Neural progenitor cell (in vitro differentiated cells): ENCODE measurements at regions not wholly inside any gene's neighbourhood (a gene's known extent, or its start where the extent isn't known, plus 50 kb on each side); places are given as distances from the start of the nearest gene placed in this dataset.

Experiments
- DNase-seq: peaks from one replicate; pipeline ENCODE4 v3.0.0-alpha.2; 2016; ENCODE audit warnings: low spot score
- H2AFZ ChIP-seq: fragments of 200-600 bp; sonication (generic); replicated peaks from 2 replicates; pipeline ENCODE4 v1.6.1; 2016; ENCODE audit warnings: antibody characterized with exemption
- H3F3A ChIP-seq: fragments of 200-600 bp; sonication (generic); 2 replicates; pipeline ENCODE4 v1.6.1; 2016; ENCODE audit warnings: antibody characterized with exemption, low read depth
- H3K27ac ChIP-seq: fragments of 200-600 bp; sonication (generic); 2 replicates; pipeline ENCODE4 v1.5.1; 2016; ENCODE audit warnings: mild to moderate bottlenecking
- H3K27me3 ChIP-seq: fragments of 200-600 bp; sonication (generic); 2 replicates; pipeline ENCODE4 v1.6.1; 2016; ENCODE audit warnings: mild to moderate bottlenecking, moderate library complexity
- H3K36me3 ChIP-seq: fragments of 200-600 bp; sonication (generic); 2 replicates; pipeline ENCODE4 v1.5.1; 2016
- H3K4me1 ChIP-seq: fragments of 200-600 bp; sonication (generic); 2 replicates; pipeline ENCODE4 v1.6.1; 2016; ENCODE audit warnings: mixed run types
- H3K4me2 ChIP-seq: fragments of 200-600 bp; sonication (generic); 2 replicates; pipeline ENCODE4 v1.6.1; 2016
- H3K4me3 ChIP-seq: fragments of 200-600 bp; sonication (generic); 2 replicates; pipeline ENCODE4 v1.5.1; 2016
- H3K79me2 ChIP-seq: fragments of 200-600 bp; sonication (generic); 2 replicates; pipeline ENCODE4 v1.6.1; 2016; ENCODE audit warnings: low read depth
- H3K9ac ChIP-seq: fragments of 200-600 bp; sonication (generic); 2 replicates; pipeline ENCODE4 v1.6.1; 2016
- H3K9me3 ChIP-seq: fragments of 200-600 bp; sonication (generic); 2 replicates; pipeline ENCODE4 v1.5.1; 2016; ENCODE audit warnings: low read depth
- H4K20me1 ChIP-seq: fragments of 200-600 bp; sonication (generic); 2 replicates; pipeline ENCODE4 v1.6.1; 2016; ENCODE audit warnings: low read depth
- H3K27ac Mint-ChIP-seq: 3 replicates; pipeline ENCODE4 v1.8.0; 2021; ENCODE audit warnings: mixed read lengths
- H3K27me3 Mint-ChIP-seq: 2 replicates; pipeline ENCODE4 v1.8.0; 2022; ENCODE audit warnings: low read depth, mild to moderate bottlenecking, inconsistent platforms, moderate library complexity, mixed read lengths; ENCODE audit not compliant: insufficient read depth
- H3K36me3 Mint-ChIP-seq: 3 replicates; pipeline ENCODE4 v1.8.0; 2021; ENCODE audit warnings: mixed read lengths
- H3K4me1 Mint-ChIP-seq: 3 replicates; pipeline ENCODE4 v1.8.0; 2021; ENCODE audit warnings: mixed read lengths
- H3K4me3 Mint-ChIP-seq: 3 replicates; pipeline ENCODE4 v1.8.0; 2021; ENCODE audit warnings: mild to moderate bottlenecking, moderate library complexity, mixed read lengths
- H3K9me3 Mint-ChIP-seq: 3 replicates; pipeline ENCODE4 v1.8.0; 2020; ENCODE audit warnings: mixed read lengths
- EZH2 ChIP-seq: fragments of 200-600 bp; sonication (generic); IDR thresholded peaks from 2 replicates; pipeline ENCODE4 v1.6.1; 2017; ENCODE audit warnings: antibody characterized with exemption, mild to moderate bottlenecking, moderate library complexity
- EZH2phosphoT487 ChIP-seq: fragments of 200-600 bp; sonication (generic); IDR thresholded peaks from 2 replicates; pipeline ENCODE4 v1.6.1; 2017; ENCODE audit warnings: antibody characterized with exemption
- TF ChIP-seq, protein P1 (sequence below): fragments of 200-600 bp; sonication (generic); IDR thresholded peaks from 2 replicates; pipeline ENCODE4 v1.5.1; 2017; ENCODE audit warnings: antibody characterized with exemption, mild to moderate bottlenecking

- Histone ChIP-seq H3K79me2 (no peaks in the 10 kb centered on the region), H3K27me3 (no peaks in the 10 kb centered on the region), H3K4me3 (no peak overlapping the region), H3K9me3 (no peaks in the 10 kb centered on the region), H3K27ac (no peak overlapping the region), H3K36me3 (no peaks in the 10 kb centered on the region), H3K9ac (no peak overlapping the region), H2AFZ (no peak overlapping the region), H3F3A (no peaks in the 10 kb centered on the region), H3K4me2 (no peak overlapping the region), H3K4me1 (no peaks in the 10 kb centered on the region), H4K20me1 (no peaks in the 10 kb centered on the region)
- DNase-seq = no peak
- Mint-ChIP-seq H3K27me3 (no peaks in the 10 kb centered on the region), H3K4me3 (no peak overlapping the region), H3K27ac (no peak overlapping the region), H3K9me3 (no peaks in the 10 kb centered on the region), H3K36me3 (no peaks in the 10 kb centered on the region), H3K4me1 (no peaks in the 10 kb centered on the region)
- no peak for TF ChIP-seq EZH2
- no peak for TF ChIP-seq EZH2phosphoT487
- TF ChIP-seq, protein P1, sequence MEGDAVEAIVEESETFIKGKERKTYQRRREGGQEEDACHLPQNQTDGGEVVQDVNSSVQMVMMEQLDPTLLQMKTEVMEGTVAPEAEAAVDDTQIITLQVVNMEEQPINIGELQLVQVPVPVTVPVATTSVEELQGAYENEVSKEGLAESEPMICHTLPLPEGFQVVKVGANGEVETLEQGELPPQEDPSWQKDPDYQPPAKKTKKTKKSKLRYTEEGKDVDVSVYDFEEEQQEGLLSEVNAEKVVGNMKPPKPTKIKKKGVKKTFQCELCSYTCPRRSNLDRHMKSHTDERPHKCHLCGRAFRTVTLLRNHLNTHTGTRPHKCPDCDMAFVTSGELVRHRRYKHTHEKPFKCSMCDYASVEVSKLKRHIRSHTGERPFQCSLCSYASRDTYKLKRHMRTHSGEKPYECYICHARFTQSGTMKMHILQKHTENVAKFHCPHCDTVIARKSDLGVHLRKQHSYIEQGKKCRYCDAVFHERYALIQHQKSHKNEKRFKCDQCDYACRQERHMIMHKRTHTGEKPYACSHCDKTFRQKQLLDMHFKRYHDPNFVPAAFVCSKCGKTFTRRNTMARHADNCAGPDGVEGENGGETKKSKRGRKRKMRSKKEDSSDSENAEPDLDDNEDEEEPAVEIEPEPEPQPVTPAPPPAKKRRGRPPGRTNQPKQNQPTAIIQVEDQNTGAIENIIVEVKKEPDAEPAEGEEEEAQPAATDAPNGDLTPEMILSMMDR = no peak
Measured at GRCh38 chr12:58387199-58387598, 445.8 kb downstream of the ATP23 start.

DNA sequence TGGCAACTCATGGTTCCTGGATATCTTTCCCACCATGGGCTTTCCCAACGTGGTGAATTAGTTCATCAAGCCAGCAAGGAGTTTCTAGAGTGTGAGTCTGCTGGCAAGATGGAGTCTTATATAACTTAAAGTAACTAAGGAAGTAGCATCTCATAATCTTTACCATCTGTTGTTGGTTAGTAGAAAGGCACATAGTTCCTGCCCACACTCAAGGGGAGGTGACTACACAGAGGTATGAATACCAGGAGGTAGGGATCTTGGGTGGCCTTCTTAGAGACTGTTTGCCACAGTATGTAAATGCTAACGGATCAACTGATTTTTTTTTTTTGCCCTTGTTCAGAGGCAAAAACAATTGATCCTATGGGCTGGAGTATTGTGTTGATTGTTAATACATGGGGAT, 446.9 kb downstream of the ATP23 start:
- Histone ChIP-seq H2AFZ (no peak overlapping the region), H3K4me2 (no peak overlapping the region), H3K4me3 (no peak overlapping the region), H4K20me1 (no peaks in the 10 kb centered on the region), H3K27me3 (no peaks in the 10 kb centered on the region), H3K27ac (no peak overlapping the region), H3K36me3 (no peaks in the 10 kb centered on the region), H3K4me1 (no peaks in the 10 kb centered on the region), H3F3A (no peaks in the 10 kb centered on the region), H3K79me2 (no peaks in the 10 kb centered on the region), H3K9me3 (no peaks in the 10 kb centered on the region), H3K9ac (no peak overlapping the region)
- DNase-seq = no peak
- H3K27me3 Mint-ChIP-seq = no peaks in the 10 kb centered on the region
- H3K4me1 Mint-ChIP-seq = no peaks in the 10 kb centered on the region
- no peaks in the 10 kb centered on the region for H3K36me3 Mint-ChIP-seq
- H3K9me3 Mint-ChIP-seq = no peaks in the 10 kb centered on the region
- H3K27ac Mint-ChIP-seq = no peak overlapping the region
- no peak for TF ChIP-seq EZH2phosphoT487
- TF ChIP-seq EZH2 = no peak
- TF ChIP-seq, protein P1 = no peak
- no peak overlapping the region for H3K4me3 Mint-ChIP-seq

DNA sequence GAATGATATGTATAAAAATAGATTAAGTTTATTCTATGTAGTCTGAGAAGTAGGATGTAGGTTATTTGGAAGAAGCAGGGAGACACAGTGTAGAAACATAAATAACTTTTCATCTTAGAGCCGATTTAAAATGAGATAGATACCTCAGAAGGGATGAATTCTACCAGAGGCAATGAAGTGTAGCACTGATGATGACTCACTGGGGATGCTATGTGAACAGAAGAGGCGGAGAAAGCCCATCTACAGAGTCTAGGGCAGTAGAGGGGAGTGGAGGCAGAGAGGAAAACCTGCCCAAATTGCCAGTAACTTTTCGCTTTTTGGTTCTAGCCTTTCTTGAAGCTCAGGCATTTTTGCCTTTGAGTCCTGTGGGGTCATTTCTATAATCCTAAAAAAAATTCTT, 451.8 kb downstream of the ATP23 start:
- Histone ChIP-seq H3K27me3 (no peaks in the 10 kb centered on the region), H3K9ac (no peak overlapping the region), H3K27ac (no peak overlapping the region), H2AFZ (no peak overlapping the region), H3K4me2 (no peak overlapping the region), H3K4me1 (no peaks in the 10 kb centered on the region), H3K9me3 (no peaks in the 10 kb centered on the region), H4K20me1 (no peaks in the 10 kb centered on the region), H3K36me3 (no peaks in the 10 kb centered on the region), H3F3A (no peaks in the 10 kb centered on the region), H3K4me3 (no peak overlapping the region), H3K79me2 (no peaks in the 10 kb centered on the region)
- peaks cover 2% of the 10 kb centered on the region for H3K9me3 Mint-ChIP-seq
- H3K27ac Mint-ChIP-seq = no peak overlapping the region
- TF ChIP-seq EZH2phosphoT487 = no peak
- TF ChIP-seq, protein P1 = no peak
- no peak for TF ChIP-seq EZH2
- no peaks in the 10 kb centered on the region for H3K4me1 Mint-ChIP-seq
- H3K27me3 Mint-ChIP-seq = peaks cover 2% of the 10 kb centered on the region
- no peak overlapping the region for H3K4me3 Mint-ChIP-seq
- DNase-seq = no peak
- H3K36me3 Mint-ChIP-seq = no peaks in the 10 kb centered on the region

DNA sequence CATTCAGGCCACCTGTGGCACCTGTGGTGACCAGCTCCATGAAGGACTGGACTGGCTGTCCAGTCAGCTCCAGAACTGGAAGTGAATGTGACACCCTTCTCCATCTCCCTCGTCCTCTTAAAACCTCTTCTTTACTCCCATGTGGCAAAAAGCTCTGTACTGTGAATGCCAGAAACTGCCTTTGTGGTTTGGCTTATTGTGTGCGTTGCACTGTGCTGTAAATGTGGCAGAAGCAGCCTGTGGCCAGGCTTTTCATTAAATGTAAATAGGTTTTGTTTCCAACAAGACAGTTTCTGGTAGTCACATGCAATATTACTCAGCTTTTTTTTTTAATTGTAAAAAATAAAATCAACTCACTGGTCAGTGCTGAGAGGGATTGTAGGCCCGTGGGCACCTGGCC, 453.7 kb downstream of the ATP23 start:
- Histone ChIP-seq H3K79me2 (no peaks in the 10 kb centered on the region), H3K4me1 (no peaks in the 10 kb centered on the region), H2AFZ (no peak overlapping the region), H3K9ac (no peak overlapping the region), H3F3A (no peaks in the 10 kb centered on the region), H3K36me3 (no peaks in the 10 kb centered on the region), H3K4me2 (no peak overlapping the region), H3K27me3 (no peaks in the 10 kb centered on the region), H3K9me3 (no peaks in the 10 kb centered on the region), H3K27ac (no peak overlapping the region), H4K20me1 (no peaks in the 10 kb centered on the region), H3K4me3 (no peak overlapping the region)
- no peak for DNase-seq
- TF ChIP-seq EZH2phosphoT487 = no peak
- no peaks in the 10 kb centered on the region for H3K36me3 Mint-ChIP-seq
- H3K27me3 Mint-ChIP-seq = peaks cover 2% of the 10 kb centered on the region
- no peak overlapping the region for H3K4me3 Mint-ChIP-seq
- H3K9me3 Mint-ChIP-seq = peaks cover 2% of the 10 kb centered on the region
- H3K27ac Mint-ChIP-seq = no peak overlapping the region
- no peaks in the 10 kb centered on the region for H3K4me1 Mint-ChIP-seq
